ENCODE measurements at regions not wholly inside any gene's neighbourhood (a gene's known extent, or its start where the extent isn't known, plus 50 kb on each side); places are given as distances from the start of the nearest gene placed in this dataset.

DNA sequence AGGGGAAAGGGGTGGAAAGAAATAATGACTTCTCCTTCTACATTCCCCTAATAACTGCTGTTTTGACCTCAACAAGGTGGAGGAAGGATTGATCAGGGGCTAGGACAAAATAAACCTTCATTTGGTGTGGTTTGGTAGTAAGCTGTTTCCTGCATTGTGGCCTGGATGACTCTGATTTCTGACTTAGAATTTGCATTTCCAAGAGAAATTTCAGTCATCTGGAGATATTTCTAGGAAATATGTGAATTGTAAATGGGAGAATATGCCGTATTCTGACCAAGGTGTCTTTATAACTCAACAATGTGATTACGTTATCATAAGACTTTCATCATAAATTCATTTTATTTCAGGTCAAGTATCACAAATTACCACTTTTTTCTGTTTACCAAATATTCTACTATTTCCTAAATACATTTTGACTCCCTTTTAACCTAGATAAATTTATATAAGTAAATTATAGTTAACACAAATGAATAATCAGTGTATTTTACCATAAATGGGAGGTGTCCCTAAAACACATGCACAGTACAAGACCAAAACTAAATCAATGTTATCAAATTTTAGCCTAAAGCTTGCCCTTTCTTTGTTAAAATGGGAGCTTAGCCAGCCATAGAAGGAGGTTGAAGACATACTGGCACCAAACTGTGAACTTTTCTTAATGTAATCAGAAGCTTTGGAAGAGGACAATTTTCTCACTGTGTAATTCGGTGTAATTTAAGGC is 828.8 kb downstream of the TMTC2 start:
- Histone ChIP-seq H3K27me3 (ENCODE audit: control insufficient read depth in 4 of 4, insufficient read depth in 4 of 4, low read length in 3 of 4) (no peaks in the 10 kb centered on the region), H3K4me3 (ENCODE audit: low read depth in 1 of 3, low read length in 3 of 3) (no peak overlapping the region), H3K9me3 (ENCODE audit: control insufficient read depth in 4 of 4, low read length in 3 of 4) (no peaks in the 10 kb centered on the region), H3K36me3 (ENCODE audit: control insufficient read depth in 4 of 4, insufficient read depth in 3 of 4, low read depth in 1 of 4, low read length in 3 of 4) (no peaks in the 10 kb centered on the region), H3K27ac (ENCODE audit: low read depth in 1 of 2, low read length in 2 of 2) (no peak overlapping the region), H3K4me1 (ENCODE audit: control insufficient read depth in 4 of 4, insufficient read depth in 4 of 4, low read length in 3 of 4) (no peaks in the 10 kb centered on the region), H3K9ac (ENCODE audit: low read depth in 1 of 2, low read length in 2 of 2) (no peak overlapping the region)
- no peak for DNase-seq (ENCODE audit: low spot score)
- WGBS, result 92% methylated on average over 3 of the region's 3 CpGs
- TF ChIP-seq YY1 (IDR thresholded peaks at IDR 0.05), result no peak
- TF ChIP-seq SP1 (IDR thresholded peaks at IDR 0.05), result no peak
- TF ChIP-seq TAF1 (conservative IDR thresholded peaks at IDR 0.05), result no peak
- TF ChIP-seq, protein P1, sequence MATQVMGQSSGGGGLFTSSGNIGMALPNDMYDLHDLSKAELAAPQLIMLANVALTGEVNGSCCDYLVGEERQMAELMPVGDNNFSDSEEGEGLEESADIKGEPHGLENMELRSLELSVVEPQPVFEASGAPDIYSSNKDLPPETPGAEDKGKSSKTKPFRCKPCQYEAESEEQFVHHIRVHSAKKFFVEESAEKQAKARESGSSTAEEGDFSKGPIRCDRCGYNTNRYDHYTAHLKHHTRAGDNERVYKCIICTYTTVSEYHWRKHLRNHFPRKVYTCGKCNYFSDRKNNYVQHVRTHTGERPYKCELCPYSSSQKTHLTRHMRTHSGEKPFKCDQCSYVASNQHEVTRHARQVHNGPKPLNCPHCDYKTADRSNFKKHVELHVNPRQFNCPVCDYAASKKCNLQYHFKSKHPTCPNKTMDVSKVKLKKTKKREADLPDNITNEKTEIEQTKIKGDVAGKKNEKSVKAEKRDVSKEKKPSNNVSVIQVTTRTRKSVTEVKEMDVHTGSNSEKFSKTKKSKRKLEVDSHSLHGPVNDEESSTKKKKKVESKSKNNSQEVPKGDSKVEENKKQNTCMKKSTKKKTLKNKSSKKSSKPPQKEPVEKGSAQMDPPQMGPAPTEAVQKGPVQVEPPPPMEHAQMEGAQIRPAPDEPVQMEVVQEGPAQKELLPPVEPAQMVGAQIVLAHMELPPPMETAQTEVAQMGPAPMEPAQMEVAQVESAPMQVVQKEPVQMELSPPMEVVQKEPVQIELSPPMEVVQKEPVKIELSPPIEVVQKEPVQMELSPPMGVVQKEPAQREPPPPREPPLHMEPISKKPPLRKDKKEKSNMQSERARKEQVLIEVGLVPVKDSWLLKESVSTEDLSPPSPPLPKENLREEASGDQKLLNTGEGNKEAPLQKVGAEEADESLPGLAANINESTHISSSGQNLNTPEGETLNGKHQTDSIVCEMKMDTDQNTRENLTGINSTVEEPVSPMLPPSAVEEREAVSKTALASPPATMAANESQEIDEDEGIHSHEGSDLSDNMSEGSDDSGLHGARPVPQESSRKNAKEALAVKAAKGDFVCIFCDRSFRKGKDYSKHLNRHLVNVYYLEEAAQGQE (IDR thresholded peaks at IDR 0.05), result no peak
- no peak for TF ChIP-seq NR2F2 (IDR thresholded peaks at IDR 0.05)
- TF ChIP-seq FOXA1 (IDR thresholded peaks at IDR 0.05), result no peak
- TF ChIP-seq, protein P2, sequence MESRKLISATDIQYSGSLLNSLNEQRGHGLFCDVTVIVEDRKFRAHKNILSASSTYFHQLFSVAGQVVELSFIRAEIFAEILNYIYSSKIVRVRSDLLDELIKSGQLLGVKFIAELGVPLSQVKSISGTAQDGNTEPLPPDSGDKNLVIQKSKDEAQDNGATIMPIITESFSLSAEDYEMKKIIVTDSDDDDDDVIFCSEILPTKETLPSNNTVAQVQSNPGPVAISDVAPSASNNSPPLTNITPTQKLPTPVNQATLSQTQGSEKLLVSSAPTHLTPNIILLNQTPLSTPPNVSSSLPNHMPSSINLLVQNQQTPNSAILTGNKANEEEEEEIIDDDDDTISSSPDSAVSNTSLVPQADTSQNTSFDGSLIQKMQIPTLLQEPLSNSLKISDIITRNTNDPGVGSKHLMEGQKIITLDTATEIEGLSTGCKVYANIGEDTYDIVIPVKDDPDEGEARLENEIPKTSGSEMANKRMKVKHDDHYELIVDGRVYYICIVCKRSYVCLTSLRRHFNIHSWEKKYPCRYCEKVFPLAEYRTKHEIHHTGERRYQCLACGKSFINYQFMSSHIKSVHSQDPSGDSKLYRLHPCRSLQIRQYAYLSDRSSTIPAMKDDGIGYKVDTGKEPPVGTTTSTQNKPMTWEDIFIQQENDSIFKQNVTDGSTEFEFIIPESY (IDR thresholded peaks at IDR 0.05), result no peak
- TF ChIP-seq, protein P3, sequence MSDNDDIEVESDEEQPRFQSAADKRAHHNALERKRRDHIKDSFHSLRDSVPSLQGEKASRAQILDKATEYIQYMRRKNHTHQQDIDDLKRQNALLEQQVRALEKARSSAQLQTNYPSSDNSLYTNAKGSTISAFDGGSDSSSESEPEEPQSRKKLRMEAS (IDR thresholded peaks at IDR 0.05), result no peak
- TF ChIP-seq JUND (IDR thresholded peaks at IDR 0.05), result no peak
- no peak for TF ChIP-seq HNF4A (conservative IDR thresholded peaks at IDR 0.05)
- no peak for TF ChIP-seq RAD21 (IDR thresholded peaks at IDR 0.05)
- TF ChIP-seq, protein P4, sequence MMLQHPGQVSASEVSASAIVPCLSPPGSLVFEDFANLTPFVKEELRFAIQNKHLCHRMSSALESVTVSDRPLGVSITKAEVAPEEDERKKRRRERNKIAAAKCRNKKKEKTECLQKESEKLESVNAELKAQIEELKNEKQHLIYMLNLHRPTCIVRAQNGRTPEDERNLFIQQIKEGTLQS (IDR thresholded peaks at IDR 0.05), result no peak
- TF ChIP-seq RXRA (IDR thresholded peaks at IDR 0.05), result no peak
- TF ChIP-seq FOXA2 (IDR thresholded peaks at IDR 0.05), result no peak
- TF ChIP-seq GABPA (IDR thresholded peaks at IDR 0.05 in 1 of 2, conservative IDR thresholded peaks at IDR 0.05 in 1 of 2), result no peak
- TF ChIP-seq HNF4G (IDR thresholded peaks at IDR 0.05), result no peak
- TF ChIP-seq, protein P5, sequence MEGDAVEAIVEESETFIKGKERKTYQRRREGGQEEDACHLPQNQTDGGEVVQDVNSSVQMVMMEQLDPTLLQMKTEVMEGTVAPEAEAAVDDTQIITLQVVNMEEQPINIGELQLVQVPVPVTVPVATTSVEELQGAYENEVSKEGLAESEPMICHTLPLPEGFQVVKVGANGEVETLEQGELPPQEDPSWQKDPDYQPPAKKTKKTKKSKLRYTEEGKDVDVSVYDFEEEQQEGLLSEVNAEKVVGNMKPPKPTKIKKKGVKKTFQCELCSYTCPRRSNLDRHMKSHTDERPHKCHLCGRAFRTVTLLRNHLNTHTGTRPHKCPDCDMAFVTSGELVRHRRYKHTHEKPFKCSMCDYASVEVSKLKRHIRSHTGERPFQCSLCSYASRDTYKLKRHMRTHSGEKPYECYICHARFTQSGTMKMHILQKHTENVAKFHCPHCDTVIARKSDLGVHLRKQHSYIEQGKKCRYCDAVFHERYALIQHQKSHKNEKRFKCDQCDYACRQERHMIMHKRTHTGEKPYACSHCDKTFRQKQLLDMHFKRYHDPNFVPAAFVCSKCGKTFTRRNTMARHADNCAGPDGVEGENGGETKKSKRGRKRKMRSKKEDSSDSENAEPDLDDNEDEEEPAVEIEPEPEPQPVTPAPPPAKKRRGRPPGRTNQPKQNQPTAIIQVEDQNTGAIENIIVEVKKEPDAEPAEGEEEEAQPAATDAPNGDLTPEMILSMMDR (IDR thresholded peaks at IDR 0.05; ENCODE audit: low read depth, low read length, missing input control), result no peak
- TF ChIP-seq EGR1 (IDR thresholded peaks at IDR 0.05; ENCODE audit: low read depth in 2 of 2), result no peak
